OCI-LY1 (cell line): ENCODE measurements at regions not wholly inside any gene's neighbourhood (a gene's known extent, or its start where the extent isn't known, plus 50 kb on each side); places are given as distances from the start of the nearest gene placed in this dataset.
"Not testable (repeated sequence)": the region's sequence is repeated elsewhere in the genome, so short reads cannot be mapped to it uniquely, and the experiment has no call there.

ENCODE experiments used
- H2AFZ ChIP-seq: fragments of 200-600 bp; sonication (generic), shearing (Covaris generic); 2 replicates; pipeline ENCODE4 v1.6.0; 2014; ENCODE audit warnings: antibody characterized with exemption, mild to moderate bottlenecking, low read length
- H3F3A ChIP-seq: fragments of 200-600 bp; sonication (generic), shearing (Covaris generic); 2 replicates; pipeline ENCODE4 v1.6.0; 2014; ENCODE audit warnings: mild to moderate bottlenecking, antibody characterized with exemption, low read length, moderate library complexity; ENCODE audit not compliant: insufficient read depth
- H3K27ac ChIP-seq: fragments of 200-600 bp; sonication (generic); 2 replicates; pipeline ENCODE4 v1.5.1; 2014; ENCODE audit warnings: low read length, mixed run types, mild to moderate bottlenecking, low read depth; ENCODE audit not compliant: poor library complexity, severe bottlenecking
- H3K27me3 ChIP-seq: fragments of 200-600 bp; sonication (generic); 2 replicates; pipeline ENCODE4 v1.6.0; 2014; ENCODE audit warnings: antibody characterized with exemption, mild to moderate bottlenecking, low read length, moderate library complexity; ENCODE audit not compliant: insufficient read depth
- H3K36me3 ChIP-seq: fragments of 200-600 bp; sonication (generic); 2 replicates; pipeline ENCODE4 v1.6.1; 2014; ENCODE audit warnings: mild to moderate bottlenecking, antibody characterized with exemption, low read length, moderate library complexity, mixed read lengths; ENCODE audit not compliant: insufficient read depth
- H3K4me1 ChIP-seq: fragments of 200-600 bp; sonication (generic); 2 replicates; pipeline ENCODE4 v1.5.1; 2014; ENCODE audit warnings: mild to moderate bottlenecking, low read length, moderate library complexity; ENCODE audit not compliant: insufficient read depth, severe bottlenecking
- H3K4me2 ChIP-seq: fragments of 200-600 bp; sonication (generic), shearing (Covaris generic); 2 replicates; pipeline ENCODE4 v1.6.1; 2014; ENCODE audit warnings: low read length
- H3K4me3 ChIP-seq: fragments of 200-600 bp; sonication (generic); 2 replicates; pipeline ENCODE4 v1.5.1; 2014; ENCODE audit warnings: low read length, low read depth, mild to moderate bottlenecking, mixed read lengths; ENCODE audit not compliant: poor library complexity, severe bottlenecking
- H3K79me2 ChIP-seq: fragments of 200-600 bp; shearing (Covaris generic); 2 replicates; pipeline ENCODE4 v1.6.1; 2016; ENCODE audit warnings: mixed run types, low read length, mixed read lengths; ENCODE audit not compliant: insufficient read depth
- H3K9ac ChIP-seq: fragments of 200-600 bp; sonication (generic), shearing (Covaris generic); 2 replicates; pipeline ENCODE4 v1.6.1; 2014; ENCODE audit warnings: mild to moderate bottlenecking, low read length, mixed read lengths
- H3K9me2 ChIP-seq: fragments of 200-600 bp; sonication (generic), shearing (Covaris generic); 2 replicates; pipeline ENCODE4 v1.6.1; 2014; ENCODE audit warnings: low read depth, mild to moderate bottlenecking, low read length, mixed read lengths
- H3K9me3 ChIP-seq: fragments of 200-600 bp; shearing (Covaris generic); 2 replicates; pipeline ENCODE4 v1.6.1; 2014; ENCODE audit warnings: low read length, mixed read lengths
- H4K20me1 ChIP-seq: fragments of 200-600 bp; sonication (generic), shearing (Covaris generic); 2 replicates; pipeline ENCODE4 v1.6.0; 2016; ENCODE audit warnings: mild to moderate bottlenecking, low read length; ENCODE audit not compliant: insufficient read depth
- CTCF ChIP-seq: fragments of 200-600 bp; sonication (generic), shearing (Covaris generic); IDR thresholded peaks from 2 replicates; pipeline ENCODE4 v1.5.1; 2017; ENCODE audit warnings: mild to moderate bottlenecking, antibody characterized with exemption, low read length, moderate library complexity, mixed read lengths
- EZH2 ChIP-seq: fragments of 200-600 bp; sonication (generic), shearing (Covaris generic); IDR thresholded peaks from 2 replicates; pipeline ENCODE4 v1.8.0; 2017; ENCODE audit warnings: borderline replicate concordance, mixed run types, mild to moderate bottlenecking, antibody characterized with exemption, low read length, moderate library complexity, mixed read lengths

GRCh38 chr14:106166650-106167204 is 640.3 kb downstream of the TMEM121 start:
- no peak overlapping the region for H3K27ac ChIP-seq
- H3K4me2 ChIP-seq = no peak overlapping the region
- no peak overlapping the region for H3K4me3 ChIP-seq
- H3K79me2 ChIP-seq = no peaks in the 10 kb centered on the region
- H2AFZ ChIP-seq = no peak overlapping the region
- no peaks in the 10 kb centered on the region for H3K36me3 ChIP-seq
- TF ChIP-seq CTCF (no peak), EZH2 (no peak)
- no peaks in the 10 kb centered on the region for H4K20me1 ChIP-seq
- no peaks in the 10 kb centered on the region for H3F3A ChIP-seq
- no peaks in the 10 kb centered on the region for H3K9me3 ChIP-seq
- H3K4me1 ChIP-seq = no peaks in the 10 kb centered on the region
- H3K9ac ChIP-seq = no peak overlapping the region
- no peaks in the 10 kb centered on the region for H3K27me3 ChIP-seq
- H3K9me2 ChIP-seq = no peaks in the 10 kb centered on the region

- not testable (repeated sequence) for H3K4me1 ChIP-seq, H3K4me2 ChIP-seq, H3K9me2 ChIP-seq, H3K9ac ChIP-seq, H3K27ac ChIP-seq, H3K27me3 ChIP-seq, H3K9me3 ChIP-seq, H3K36me3 ChIP-seq, H3K4me3 ChIP-seq, H4K20me1 ChIP-seq, H3K79me2 ChIP-seq, H3F3A ChIP-seq, H2AFZ ChIP-seq
- TF ChIP-seq CTCF = peak; percentile 90
Observed at GRCh38 chr14:106170163-106170658, 643.8 kb downstream of the TMEM121 start.

- Histone ChIP-seq H3K79me2 (no peaks in the 10 kb centered on the region), H3K9me3 (no peaks in the 10 kb centered on the region), H3K27me3 (no peaks in the 10 kb centered on the region), H3F3A (no peaks in the 10 kb centered on the region), H3K4me1 (no peaks in the 10 kb centered on the region), H3K36me3 (no peaks in the 10 kb centered on the region), H2AFZ (no peak overlapping the region), H3K4me2 (no peak overlapping the region), H3K9me2 (no peaks in the 10 kb centered on the region), H3K4me3 (no peak overlapping the region), H4K20me1 (no peaks in the 10 kb centered on the region), H3K9ac (no peak overlapping the region), H3K27ac (no peak overlapping the region)
- TF ChIP-seq CTCF = no peak
- no peak for TF ChIP-seq EZH2
Observed at GRCh38 chr14:106174206-106174605, 647.8 kb downstream of the TMEM121 start.
